OCI-LY1 (cell line): ENCODE measurements at regions not wholly inside any gene's neighbourhood (a gene's known extent, or its start where the extent isn't known, plus 50 kb on each side); places are given as distances from the start of the nearest gene placed in this dataset.

Experiments used
- CTCF ChIP-seq: fragments of 200-600 bp; sonication (generic), shearing (Covaris generic); IDR thresholded peaks from 2 replicates; pipeline ENCODE4 v1.5.1; 2017; ENCODE audit warnings: mild to moderate bottlenecking, antibody characterized with exemption, low read length, moderate library complexity, mixed read lengths
- EZH2 ChIP-seq: fragments of 200-600 bp; sonication (generic), shearing (Covaris generic); IDR thresholded peaks from 2 replicates; pipeline ENCODE4 v1.8.0; 2017; ENCODE audit warnings: borderline replicate concordance, mixed run types, mild to moderate bottlenecking, antibody characterized with exemption, low read length, moderate library complexity, mixed read lengths

- no peak for TF ChIP-seq EZH2
- no peak for TF ChIP-seq CTCF
Observed at GRCh38 chr14:89000007-89000942, 175.8 kb downstream of the TTC8 start.
